IMR-90 (cell line): ENCODE measurements at regions not wholly inside any gene's neighbourhood (a gene's known extent, or its start where the extent isn't known, plus 50 kb on each side); places are given as distances from the start of the nearest gene placed in this dataset.

ENCODE experiments used
- ATAC-seq: fragments of 200-7000 bp; cut with Tn5 transposase; 2 replicates; pipeline ENCODE4 v1.9.1; 2020; ENCODE audit warnings: low read depth, mild to moderate bottlenecking, moderate library complexity
- BruUV-seq: library from RNA; stranded (reverse); fragments of 400-500 nt; replicated peaks from 2 replicates; lab custom pipeline; 2021; lab: Mats Ljungman, UMichigan
- CTCF ChIA-PET: fragments of 300-600 bp; formaldehyde crosslinking; extraction: SDS; loops from one replicate; lab custom pipeline; 2021; ENCODE audit warnings: antibody characterized with exemption; lab: Yijun Ruan, JAX
- POLR2A ChIA-PET: fragments of 300-600 bp; sonication (Branson Sonifier 250); formaldehyde crosslinking; loops from one replicate; lab custom pipeline; 2022; ENCODE audit warnings: antibody characterized with exemption; ENCODE audit not compliant: unreplicated experiment; lab: Charles Lee
- DNase-seq: peaks from one replicate; pipeline ENCODE4 v3.0.0; 2013
- H2AFZ ChIP-seq: replicated peaks from 2 replicates; pipeline ENCODE3; 2013; ENCODE audit warnings: low read length, mild to moderate bottlenecking; ENCODE audit not compliant: poor library complexity
- H2AK5ac ChIP-seq: 2 replicates; pipeline ENCODE4 v1.6.1; 2013; ENCODE audit warnings: low read depth, low read length, inconsistent platforms
- H2AK9ac ChIP-seq: replicated peaks from 2 replicates; pipeline ENCODE3; 2013; ENCODE audit warnings: mild to moderate bottlenecking, low read depth, low read length, moderate library complexity; ENCODE audit not compliant: poor library complexity
- H2BK120ac ChIP-seq: 2 replicates; pipeline ENCODE4 v1.6.1; 2013; ENCODE audit warnings: low read depth, low read length, inconsistent platforms
- H2BK15ac ChIP-seq: 3 replicates; pipeline ENCODE4 v1.6.1; 2013; ENCODE audit warnings: low read depth, low read length, inconsistent platforms
- H2BK20ac ChIP-seq: 2 replicates; pipeline ENCODE4 v1.6.1; 2013; ENCODE audit warnings: low read depth, mild to moderate bottlenecking, inconsistent platforms, low read length, moderate library complexity
- H2BK5ac ChIP-seq: 2 replicates; pipeline ENCODE4 v1.6.1; 2013; ENCODE audit warnings: mild to moderate bottlenecking, low read depth, low read length, inconsistent platforms; ENCODE audit not compliant: poor library complexity, severe bottlenecking
- H3K14ac ChIP-seq: replicated peaks from 2 replicates; pipeline ENCODE4 v1.6.1; 2013; ENCODE audit warnings: low read depth, low read length, inconsistent platforms
- H3K18ac ChIP-seq: 2 replicates; pipeline ENCODE4 v1.6.1; 2013; ENCODE audit warnings: low read depth, low read length, control low read depth
- H3K23ac ChIP-seq: 2 replicates; pipeline ENCODE4 v1.6.1; 2013; ENCODE audit warnings: low read depth, low read length, inconsistent platforms
- H3K27ac ChIP-seq: 2 replicates; pipeline ENCODE4 v1.5.1; 2013; ENCODE audit warnings: mild to moderate bottlenecking, control low read depth, low read length; ENCODE audit not compliant: insufficient read depth
- H3K27me3 ChIP-seq: 2 replicates; pipeline ENCODE4 v1.6.1; 2013; ENCODE audit warnings: low read length; ENCODE audit not compliant: control insufficient read depth, insufficient read depth
- H3K36me3 ChIP-seq: 2 replicates; pipeline ENCODE4 v1.6.1; 2013; ENCODE audit warnings: low read length, mixed read lengths; ENCODE audit not compliant: control insufficient read depth, insufficient read depth
- H3K4ac ChIP-seq: 2 replicates; pipeline ENCODE4 v1.6.1; 2013; ENCODE audit warnings: low read depth, low read length, inconsistent platforms
- H3K4me1 ChIP-seq: 2 replicates; pipeline ENCODE4 v1.6.1; 2013; ENCODE audit warnings: low read length, mixed read lengths; ENCODE audit not compliant: control insufficient read depth, insufficient read depth
- H3K4me2 ChIP-seq: 2 replicates; pipeline ENCODE4 v1.6.1; 2013; ENCODE audit warnings: low read depth, mild to moderate bottlenecking, control low read depth, low read length, moderate library complexity
- H3K4me3 ChIP-seq: 2 replicates; pipeline ENCODE4 v1.5.1; 2013; ENCODE audit warnings: low read depth, mild to moderate bottlenecking, control low read depth, low read length, moderate library complexity; ENCODE audit not compliant: insufficient read depth
- H3K56ac ChIP-seq: 2 replicates; pipeline ENCODE4 v1.6.1; 2013; ENCODE audit warnings: low read length, inconsistent platforms; ENCODE audit not compliant: insufficient read depth; ENCODE audit errors: extremely low read depth
- H3K79me1 ChIP-seq, 2 experiments: 2 replicates each; pipeline ENCODE4 v1.6.1; 2013; ENCODE audit warnings: low read length in 2 of 2, inconsistent platforms in 1 of 2, low read depth in 1 of 2
- H3K9ac ChIP-seq: 2 replicates; pipeline ENCODE4 v1.6.1; 2013; ENCODE audit warnings: low read depth, low read length, control low read depth
- H3K9me1 ChIP-seq: 2 replicates; pipeline ENCODE4 v1.6.1; 2013; ENCODE audit warnings: low read length, inconsistent platforms; ENCODE audit not compliant: insufficient read depth
- H3K9me3 ChIP-seq: 2 replicates; pipeline ENCODE4 v1.6.1; 2013; ENCODE audit warnings: low read length; ENCODE audit not compliant: control insufficient read depth, insufficient read depth
- H4K20me1 ChIP-seq: 2 replicates; pipeline ENCODE4 v1.6.1; 2013; ENCODE audit warnings: low read length, inconsistent platforms; ENCODE audit not compliant: insufficient read depth
- H4K5ac ChIP-seq: 2 replicates; pipeline ENCODE4 v1.6.1; 2013; ENCODE audit warnings: mild to moderate bottlenecking, low read depth, low read length, control low read depth
- H4K8ac ChIP-seq, 2 experiments: 2 replicates each; pipeline ENCODE4 v1.6.1; 2013; ENCODE audit warnings: low read depth in 2 of 2, low read length in 2 of 2, control low read depth in 1 of 2, inconsistent platforms in 1 of 2
- H4K91ac ChIP-seq: 2 replicates; pipeline ENCODE4 v1.6.1; 2013; ENCODE audit warnings: low read depth, low read length, inconsistent platforms; ENCODE audit not compliant: insufficient read depth
- CHD1 ChIP-seq: IDR thresholded peaks from 2 replicates; pipeline ENCODE4 v1.6.1; 2012; ENCODE audit warnings: low read depth, low read length, improper control_type of control experiment
- RCOR1 ChIP-seq: IDR thresholded peaks from 2 replicates; pipeline ENCODE4 v1.6.1; 2012; ENCODE audit warnings: mild to moderate bottlenecking, low read length, improper control_type of control experiment; ENCODE audit not compliant: insufficient replicate concordance
- WGBS, 2 experiments: methylation state at CpG; one replicate each; pipeline versions ENCODE4 v1.1.5 to v1.1.7; 2013; ENCODE audit warnings: missing lambda C conversion rate in 2 of 2; ENCODE audit not compliant: insufficient read length in 1 of 2; ENCODE audit errors: extremely low coverage in 2 of 2; 5-methylcytosine and 5-hydroxymethylcytosine counted together
- dilution Hi-C: fragments of 300-500 bp; cut with HindIII; formaldehyde crosslinking; loops from one replicate; pipeline ENCODE4 v1.14.3; 2018; ENCODE audit warnings: low sequenced_read_pairs; ENCODE audit not compliant: unreplicated experiment
- in situ Hi-C: fragments of 300-500 bp; cut with MboI; formaldehyde crosslinking; loops from 3 replicates; pipeline ENCODE4 v1.14.3; 2019; ENCODE audit warnings: low sequenced_read_pairs, inconsistent platforms, mixed read lengths
- intact Hi-C: fragments of 100-400 bp; cut with micrococcal nuclease; formaldehyde crosslinking; loops from 2 replicates; pipeline ENCODE4 v1.10.0; 2022

DNA sequence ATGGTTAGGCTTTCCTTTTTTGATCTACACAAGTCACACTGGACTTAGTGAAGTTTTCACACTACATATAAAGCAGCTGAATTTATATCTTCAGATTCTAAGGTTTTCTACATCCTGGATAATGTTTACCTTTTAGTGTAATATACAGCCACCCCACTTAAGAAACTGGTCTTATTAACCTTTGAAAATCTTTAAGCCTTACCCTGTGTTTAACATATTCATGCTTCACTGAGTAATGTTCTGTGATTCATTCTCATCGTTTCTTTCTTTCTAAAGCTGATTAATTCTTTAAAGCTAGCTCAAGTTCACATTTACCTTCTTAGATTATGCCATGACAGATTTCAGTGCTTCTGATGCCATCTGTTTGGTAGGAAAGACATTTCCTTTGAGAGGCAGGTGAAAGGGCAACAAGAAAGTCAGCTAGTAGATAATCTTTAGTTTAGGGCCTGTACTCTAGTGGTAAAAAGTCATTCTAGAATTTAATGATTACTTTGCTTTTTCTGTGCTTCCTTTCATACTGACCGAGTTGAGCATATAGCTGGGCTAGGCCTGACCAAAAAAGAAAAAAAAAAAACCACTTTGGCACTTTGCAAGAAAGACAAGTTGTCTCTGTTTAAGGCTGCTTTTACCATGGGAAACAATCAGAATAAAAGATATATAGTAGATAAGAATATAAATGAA lies 690.9 kb upstream of the FBXO33 start:
- dilution Hi-C loops = no loop called here
- Histone ChIP-seq H2AK9ac (no peak overlapping the region), H3K79me1 (no peaks in the 10 kb centered on the region), H3K4ac (no peak overlapping the region), H3K9ac (no peak overlapping the region), H3K18ac (no peak overlapping the region), H3K36me3 (no peaks in the 10 kb centered on the region), H4K8ac (no peak overlapping the region), H3K4me1 (no peaks in the 10 kb centered on the region), H3K56ac (no peak overlapping the region), H3K23ac (no peak overlapping the region), H3K27me3 (no peaks in the 10 kb centered on the region), H4K91ac (no peak overlapping the region), H2BK15ac (no peak overlapping the region), H2AFZ (no peak overlapping the region), H3K4me2 (no peak overlapping the region), H3K4me3 (no peak overlapping the region), H3K14ac (no peak overlapping the region), H2AK5ac (no peak overlapping the region), H4K20me1 (no peaks in the 10 kb centered on the region), H3K9me3 (peaks cover 4% of the 10 kb centered on the region), H2BK120ac (no peak overlapping the region), H2BK20ac (no peak overlapping the region), H3K9me1 (no peaks in the 10 kb centered on the region), H2BK5ac (no peak overlapping the region), H4K5ac (no peak overlapping the region), H3K27ac (no peak overlapping the region)
- intact Hi-C loops = no loop called here
- in situ Hi-C loops = no loop called here
- WGBS, 2 experiments = no CpG with 5 or more reads among the region's 2 CpGs
- TF ChIP-seq CHD1 (no peak), RCOR1 (no peak)
- no TSS peak for BruUV-seq
- ATAC-seq = no peak
- POLR2A ChIA-PET = no interaction called here
- DNase-seq = no peak
- CTCF ChIA-PET = no interaction called here
